Central memory CD4-positive, alpha-beta T cell (primary cell): ENCODE measurements at regions not wholly inside any gene's neighbourhood (a gene's known extent, or its start where the extent isn't known, plus 50 kb on each side); places are given as distances from the start of the nearest gene placed in this dataset.

Source experiments
- DNase-seq: peaks from one replicate; pipeline ENCODE4 v3.0.0; 2022

DNA sequence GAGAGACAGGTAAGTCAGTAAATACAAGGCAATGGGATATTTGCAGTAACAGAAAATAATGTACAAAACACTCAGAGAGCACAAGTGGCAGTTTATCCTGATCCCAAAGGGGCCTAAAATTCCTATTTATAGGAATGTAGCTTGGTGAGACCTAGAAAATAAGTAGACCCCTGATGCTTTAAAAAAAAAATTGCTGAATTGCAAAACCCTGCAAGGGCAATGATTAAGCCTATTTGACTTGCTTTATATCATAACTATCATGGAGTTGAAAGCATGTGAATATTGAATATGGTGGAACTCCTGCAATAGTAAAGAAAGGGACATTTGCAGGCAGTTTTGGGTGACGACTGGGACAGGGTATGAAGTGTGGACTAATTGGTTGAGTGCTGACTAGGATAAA lies 101.9 kb upstream of the C1orf21 start:
- DNase-seq: no peak

- DNase-seq: no peak
These were observed 101.3 kb upstream of the C1orf21 start for GRCh38 chr1:184285401-184286087.

- no peak for DNase-seq
These were observed 99.8 kb upstream of the C1orf21 start for GRCh38 chr1:184287001-184287400.

- no peak for DNase-seq
These were observed 96.8 kb upstream of the C1orf21 start for GRCh38 chr1:184289825-184290550.

DNA sequence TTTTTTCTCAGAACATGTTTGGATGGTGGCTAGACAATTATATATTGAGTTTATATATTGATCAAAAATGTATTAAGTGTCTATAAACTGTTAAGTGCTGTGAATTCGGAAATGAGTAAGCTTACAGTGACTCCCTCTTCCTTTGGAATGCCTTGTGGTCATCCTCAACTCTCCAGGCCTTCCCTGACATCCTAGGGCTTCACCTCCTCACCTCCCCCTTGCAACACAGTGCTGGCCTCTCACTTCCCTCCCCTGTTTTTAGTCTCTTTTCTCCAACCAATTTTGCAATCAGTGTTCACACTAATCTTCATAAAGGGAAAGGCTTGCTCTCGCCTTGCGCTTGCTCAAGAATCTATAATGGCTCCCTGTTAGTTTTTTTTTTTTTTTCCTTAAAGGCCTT lies 95.1 kb upstream of the C1orf21 start:
- no peak for DNase-seq

GRCh38 chr1:184292101-184292500 lies 94.7 kb upstream of the C1orf21 start:
- no peak for DNase-seq

- DNase-seq: no peak
These were observed 92.7 kb upstream of the C1orf21 start for GRCh38 chr1:184294101-184294500.

- DNase-seq: no peak
These were observed 90.2 kb upstream of the C1orf21 start for GRCh38 chr1:184296466-184297243.

DNA sequence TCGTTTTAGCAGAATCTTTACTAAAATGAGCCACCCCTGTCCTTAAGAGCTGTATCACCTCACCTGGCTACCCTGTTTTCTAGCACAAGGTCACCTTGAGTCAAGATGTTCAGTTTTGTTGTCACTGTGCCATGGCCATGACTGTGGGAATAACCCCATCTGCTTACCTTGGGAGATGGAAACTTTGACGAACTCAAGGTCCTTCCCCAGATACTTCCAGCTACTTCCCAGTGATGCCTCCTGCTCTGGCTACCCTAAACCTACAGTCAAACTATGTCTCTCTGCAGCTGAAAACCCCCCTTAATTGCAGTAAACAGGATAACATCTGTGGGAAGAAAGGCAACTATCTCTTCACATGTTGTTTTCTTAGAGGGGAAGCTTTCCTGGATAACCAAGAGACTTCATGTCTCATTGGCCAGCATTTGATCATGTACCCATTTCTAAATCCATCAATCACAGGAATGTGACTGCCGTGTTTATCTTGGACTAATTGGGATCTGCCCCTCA lies 89.5 kb upstream of the C1orf21 start:
- no peak for DNase-seq

DNA sequence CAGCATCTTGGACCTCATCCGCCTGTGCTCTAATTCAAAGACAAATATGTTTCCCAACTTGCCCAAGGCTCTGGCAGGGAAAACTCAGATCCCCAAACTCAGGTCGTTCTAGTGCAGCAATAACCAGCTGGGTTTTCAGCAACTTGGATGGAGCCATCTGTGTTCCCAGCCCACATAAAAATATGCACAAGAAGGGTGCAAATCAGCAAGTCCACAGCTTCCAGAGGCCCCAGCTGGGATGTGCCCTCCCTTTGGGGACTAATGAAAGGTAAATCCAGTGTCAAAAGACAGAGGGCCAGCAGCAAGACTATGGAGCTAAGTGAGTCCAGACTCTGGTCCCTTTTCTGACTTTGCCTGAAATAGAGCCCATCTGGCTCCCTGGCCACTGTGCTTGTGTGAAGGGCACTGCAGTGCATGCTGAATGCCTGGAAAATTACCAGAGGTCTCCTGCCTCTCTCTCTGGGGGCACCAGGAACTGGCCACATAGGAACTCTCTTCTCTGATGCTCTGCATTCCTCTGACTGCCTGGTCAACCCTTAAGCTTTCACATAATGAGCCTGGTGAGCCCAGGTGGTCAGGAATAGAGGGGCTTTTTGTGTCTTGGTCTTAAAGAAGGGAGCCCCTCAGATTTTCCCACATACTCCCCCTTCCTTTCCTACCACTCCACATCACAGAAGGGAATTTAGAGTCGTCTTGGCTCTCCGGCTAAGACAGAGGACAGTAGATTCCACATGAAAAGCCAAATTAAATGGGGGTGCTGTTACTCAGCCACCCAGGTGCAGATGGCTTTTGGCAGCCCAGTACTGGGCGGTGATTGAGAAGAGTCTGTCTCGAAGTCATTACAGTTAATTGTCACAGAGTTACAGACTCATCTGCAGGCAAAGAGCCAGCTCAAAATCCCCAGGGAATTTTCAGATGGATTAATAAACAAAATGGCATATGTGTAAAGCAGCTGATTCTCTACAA lies 88.1 kb upstream of the C1orf21 start:
- no peak for DNase-seq

- no peak for DNase-seq
These were observed 87.4 kb upstream of the C1orf21 start for GRCh38 chr1:184299406-184299790.

- no peak for DNase-seq
These were observed 87.0 kb upstream of the C1orf21 start for GRCh38 chr1:184299796-184300195.

DNA sequence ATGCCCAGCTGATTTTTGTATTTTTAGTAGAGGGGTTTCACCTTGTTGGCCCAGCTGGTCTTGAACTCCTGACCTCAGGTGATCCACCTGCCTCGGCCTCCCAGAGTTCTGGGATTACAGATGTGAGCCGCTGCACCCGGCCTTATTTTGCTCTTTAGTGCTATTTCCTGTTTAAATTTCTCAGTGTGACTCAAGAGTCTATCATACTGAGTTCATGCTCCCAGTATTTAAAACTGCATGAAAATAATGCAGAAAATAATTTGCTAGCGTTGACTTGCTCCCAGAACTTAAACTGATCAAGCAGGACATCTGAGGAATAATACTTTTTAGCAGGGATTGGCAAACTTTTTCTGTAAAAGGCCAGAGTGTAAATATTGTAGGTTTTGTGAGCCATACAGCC lies 86.4 kb upstream of the C1orf21 start:
- DNase-seq: no peak

DNA sequence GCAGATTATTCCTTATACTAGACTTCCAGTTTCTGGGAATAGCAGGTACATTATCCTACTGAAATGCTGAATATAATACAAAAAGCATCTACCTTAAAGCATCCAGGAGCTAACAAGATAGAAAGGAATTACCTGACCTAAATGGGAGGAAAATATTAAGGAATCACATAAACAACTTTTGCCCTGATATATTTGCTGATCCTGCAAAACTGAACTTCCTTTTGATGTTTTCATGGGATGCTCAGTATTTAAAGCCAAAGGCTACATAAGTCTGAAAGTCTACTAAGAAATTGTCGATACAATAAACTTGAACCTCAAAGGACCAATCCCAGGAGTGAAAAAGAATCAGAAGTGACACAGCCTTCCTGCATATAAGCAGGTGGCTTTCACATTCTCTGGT lies 85.6 kb upstream of the C1orf21 start:
- DNase-seq: no peak

DNA sequence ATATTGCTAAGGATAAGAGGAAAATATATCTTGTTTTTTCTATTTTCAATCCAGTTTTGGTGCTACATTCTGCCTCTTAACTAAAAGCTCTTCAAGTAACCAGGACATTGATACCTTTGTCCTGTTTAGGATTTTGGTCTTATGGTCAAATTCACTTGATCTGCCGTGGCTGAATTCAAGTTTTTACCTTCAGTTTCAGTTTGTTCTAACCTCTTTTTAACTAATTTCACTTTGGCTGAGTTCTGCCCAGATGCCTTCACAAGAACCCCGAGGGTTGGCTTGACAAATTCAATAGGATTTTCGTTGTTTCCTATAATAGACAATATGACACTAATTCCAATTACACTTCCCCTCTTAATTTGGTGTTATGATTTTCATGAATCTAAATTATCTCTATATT lies 84.5 kb upstream of the C1orf21 start:
- DNase-seq: no peak

DNA sequence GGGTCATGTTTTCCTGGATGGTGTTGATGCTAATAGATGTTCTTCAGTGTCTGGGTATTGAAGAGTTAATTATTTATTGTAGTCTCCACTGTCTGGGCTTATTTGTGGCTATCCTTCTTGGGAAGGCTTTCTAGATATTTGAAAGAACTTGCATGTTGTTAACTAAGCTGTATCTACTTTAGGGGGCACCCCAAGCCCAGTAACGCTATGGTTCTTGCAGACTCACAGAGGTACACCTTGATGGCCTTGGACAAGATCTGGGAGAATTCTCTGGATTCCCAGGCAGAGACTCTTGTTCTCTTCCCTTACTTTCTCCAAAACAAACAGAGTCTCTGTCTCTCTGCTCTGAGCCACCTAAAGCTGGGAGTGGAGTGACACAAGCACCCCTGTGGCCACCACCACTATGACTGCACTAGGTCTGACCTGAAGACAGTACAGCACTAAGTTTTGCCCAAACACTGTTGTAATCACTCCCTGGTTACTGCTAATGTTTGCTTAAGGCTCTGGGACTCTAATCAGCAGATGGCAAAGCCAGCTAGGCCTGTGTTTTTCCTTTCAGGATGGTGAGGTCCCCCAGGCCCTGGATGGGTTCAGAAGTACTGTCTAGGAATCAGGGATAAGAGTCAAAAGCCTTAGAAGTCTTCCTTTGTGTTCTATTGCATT lies 76.5 kb upstream of the C1orf21 start:
- DNase-seq: no peak

DNA sequence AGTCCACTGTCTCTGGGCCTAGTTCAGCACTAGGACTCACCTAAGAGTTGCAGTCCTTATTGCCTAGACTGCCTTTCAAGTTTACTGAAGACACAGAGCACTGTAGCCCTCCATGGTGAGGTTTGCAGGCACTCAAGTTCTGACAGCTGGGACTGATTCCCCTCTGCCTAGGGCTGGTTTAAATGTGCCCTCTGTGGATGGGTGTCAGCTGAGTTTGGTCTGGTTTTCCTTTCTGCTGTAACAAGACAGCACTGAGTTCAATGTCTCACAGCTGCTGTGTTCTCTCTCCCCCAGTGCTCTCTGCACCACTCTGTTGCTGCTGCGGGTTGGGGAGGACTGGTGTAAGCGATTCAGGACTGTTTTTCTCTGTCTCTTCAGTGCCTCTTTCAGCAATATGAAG lies 75.2 kb upstream of the C1orf21 start:
- no peak for DNase-seq

DNA sequence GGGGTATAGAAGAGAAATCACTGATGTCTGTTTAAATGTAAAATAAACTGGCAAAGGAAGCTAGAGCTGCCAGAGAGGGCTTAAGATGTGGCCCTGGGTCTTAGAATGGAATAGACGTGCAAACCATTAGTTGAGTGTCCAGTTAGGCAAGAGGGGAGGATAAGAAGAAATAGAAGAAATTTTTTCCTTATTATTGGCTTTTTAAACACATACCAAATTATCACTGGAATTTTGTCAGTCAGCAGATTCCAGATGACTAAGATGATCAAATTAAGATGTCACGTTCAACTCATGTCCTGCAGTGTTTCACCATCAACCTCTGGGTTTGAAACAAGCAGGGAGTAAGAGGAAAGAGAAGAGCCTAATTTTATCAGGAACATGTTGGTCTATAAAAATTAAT lies 71.6 kb upstream of the C1orf21 start:
- no peak for DNase-seq

- DNase-seq: no peak
These were observed 67.0 kb upstream of the C1orf21 start for GRCh38 chr1:184319879-184320278.

DNA sequence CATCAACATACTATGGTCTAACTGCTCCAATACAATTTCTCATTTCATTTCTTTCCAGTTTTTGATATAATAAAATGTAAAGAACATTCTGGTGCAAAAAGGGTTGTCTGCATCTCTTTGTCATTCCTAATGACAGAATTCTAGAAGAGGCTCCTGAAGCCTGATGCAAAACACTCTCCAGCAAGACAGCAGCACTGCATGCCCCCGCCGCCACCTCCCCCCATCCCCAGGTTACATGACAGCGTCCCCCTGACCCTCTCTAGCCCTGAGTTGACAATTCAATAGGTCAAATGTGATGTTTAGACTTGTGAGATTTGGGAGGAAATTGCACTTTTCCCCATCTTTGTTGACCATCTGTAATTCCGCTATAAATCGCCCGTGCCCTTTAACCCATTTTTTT lies 64.6 kb upstream of the C1orf21 start:
- no peak for DNase-seq

DNA sequence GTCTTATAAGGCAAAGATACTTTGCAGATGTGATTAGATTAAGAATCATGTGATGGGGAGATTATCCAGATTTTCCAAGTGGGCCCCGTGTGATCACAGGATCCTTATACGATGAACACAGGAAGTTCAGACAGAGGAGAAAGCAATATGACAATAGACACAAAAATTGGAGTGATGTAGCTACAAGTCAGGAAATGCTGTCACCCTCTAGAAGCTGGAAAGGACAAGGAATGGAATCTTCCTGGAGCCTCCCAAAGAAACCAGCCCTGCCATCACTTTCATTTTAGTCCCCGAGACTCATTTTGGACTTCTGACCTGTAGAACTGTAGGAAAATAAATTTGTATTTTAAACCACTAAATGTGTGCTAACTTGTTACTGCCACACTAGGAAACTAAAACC lies 61.9 kb upstream of the C1orf21 start:
- DNase-seq: no peak

- DNase-seq: no peak
These were observed 60.6 kb upstream of the C1orf21 start for GRCh38 chr1:184326278-184326677.
